Testis (tissue), 2 donors: ENCODE measurements at regions not wholly inside any gene's neighbourhood (a gene's known extent, or its start where the extent isn't known, plus 50 kb on each side); places are given as distances from the start of the nearest gene placed in this dataset.

ENCODE experiments used
- DNase-seq: peaks from one replicate; pipeline ENCODE4 v3.0.0-alpha.2; 2019
- H3K27ac ChIP-seq, 2 donors: fragments of 200-600 bp; sonication (generic); one replicate each; pipeline ENCODE4 v1.5.1; 2019
- H3K27me3 ChIP-seq: fragments of 200-600 bp; sonication (generic); one replicate; pipeline ENCODE4 v1.5.1; 2019
- H3K36me3 ChIP-seq: fragments of 200-600 bp; sonication (generic); one replicate; pipeline ENCODE4 v1.5.1; 2017; ENCODE audit warnings: low read depth; ENCODE audit errors: missing control alignments
- H3K4me1 ChIP-seq: fragments of 200-600 bp; sonication (generic); one replicate; pipeline ENCODE4 v1.5.1; 2019
- H3K4me3 ChIP-seq, 2 donors: fragments of 200-600 bp; sonication (generic); one replicate each; pipeline ENCODE4 v1.5.1; 2017 to 2019
- H3K9me3 ChIP-seq: fragments of 200-600 bp; sonication (generic); one replicate; pipeline ENCODE4 v1.5.1; 2017
- CTCF ChIP-seq, 3 experiments: fragments of 450-650 bp in 2 of 3; fragments of 200-600 bp in 1 of 3; sonication (generic) in 1 of 3; IDR thresholded peaks; one replicate each; pipeline ENCODE4 v1.5.1; 2016 to 2019; ENCODE audit warnings: antibody characterized with exemption in 3 of 3, mild to moderate bottlenecking in 2 of 3, moderate library complexity in 1 of 3
- POLR2A ChIP-seq: fragments of 450-650 bp; IDR thresholded peaks from one replicate; pipeline ENCODE4 v1.6.1; 2017; ENCODE audit warnings: antibody characterized with exemption, mild to moderate bottlenecking, moderate library complexity
- WGBS, 2 donors: methylation state at CpG; one replicate each; pipeline ENCODE4 v1.1.5; 2018; 5-methylcytosine and 5-hydroxymethylcytosine counted together
- intact Hi-C: fragments of 100-400 bp; cut with DNase I; formaldehyde crosslinking; loops from one replicate; pipeline ENCODE4 v1.15.1; 2023; ENCODE audit warnings: low total_unique reads

GRCh38 chr9:80619356-80619755 is 1047.6 kb downstream of the TLE4 start:
- no peaks in the 10 kb centered on the region for H3K4me1 ChIP-seq
- TF ChIP-seq POLR2A = no peak
- TF ChIP-seq CTCF (IDR thresholded peaks at IDR 0.05) = no peak
- H3K9me3 ChIP-seq = no peaks in the 10 kb centered on the region
- no peak overlapping the region for H3K27ac ChIP-seq
- WGBS, 2 donors = 66 to 67% methylated on average over 3 of the region's 3 CpGs
- no peak overlapping the region for H3K4me3 ChIP-seq
- no peaks in the 10 kb centered on the region for H3K27me3 ChIP-seq
- no peaks in the 10 kb centered on the region for H3K36me3 ChIP-seq
- no peak for DNase-seq
- intact Hi-C loops = no loop called here

GRCh38 chr9:80615964-80616363 is 1044.2 kb downstream of the TLE4 start:
- intact Hi-C loops = no loop called here

GRCh38 chr9:80605793-80606192 is 1034.0 kb downstream of the TLE4 start:
- no peak overlapping the region for H3K4me3 ChIP-seq
- intact Hi-C loops = no loop called here
- no peaks in the 10 kb centered on the region for H3K9me3 ChIP-seq
- WGBS, 2 donors = 77 to 84% methylated on average over 3 of the region's 3 CpGs
- H3K36me3 ChIP-seq = no peaks in the 10 kb centered on the region
- H3K4me1 ChIP-seq = no peaks in the 10 kb centered on the region
- H3K27ac ChIP-seq = no peak overlapping the region
- no peaks in the 10 kb centered on the region for H3K27me3 ChIP-seq
- TF ChIP-seq CTCF (IDR thresholded peaks at IDR 0.05) = no peak
- TF ChIP-seq POLR2A = no peak
- DNase-seq = no peak

More at GRCh38 chr9:80615964-80616363, 1044.2 kb downstream of the TLE4 start:
- TF ChIP-seq CTCF (IDR thresholded peaks at IDR 0.05) (no peak), POLR2A (no peak)
- Histone ChIP-seq H3K9me3 (no peaks in the 10 kb centered on the region), H3K36me3 (no peaks in the 10 kb centered on the region), H3K27me3 (no peaks in the 10 kb centered on the region), H3K27ac (no peak overlapping the region), H3K4me1 (no peaks in the 10 kb centered on the region), H3K4me3 (no peak overlapping the region)
- no peak for DNase-seq
- WGBS, 2 donors = 55 to 67% methylated on average over 4 of the region's 4 CpGs

- WGBS, 2 donors = 42 to 54% methylated on average over 2 of the region's 2 CpGs
- intact Hi-C loops = no loop called here
- H3K4me3 ChIP-seq = no peak overlapping the region
Observed at GRCh38 chr9:80605129-80605528, 1033.4 kb downstream of the TLE4 start.

More at GRCh38 chr9:80605129-80605528, 1033.4 kb downstream of the TLE4 start:
- Histone ChIP-seq H3K36me3 (no peaks in the 10 kb centered on the region), H3K9me3 (no peaks in the 10 kb centered on the region), H3K27ac (no peak overlapping the region), H3K4me1 (no peaks in the 10 kb centered on the region), H3K27me3 (no peaks in the 10 kb centered on the region)
- TF ChIP-seq CTCF (IDR thresholded peaks at IDR 0.05) (peak in 2 of 3 experiments; percentile 25 to 33), POLR2A (no peak)
- DNase-seq = no peak
